ENCODE measurements at regions not wholly inside any gene's neighbourhood (a gene's known extent, or its start where the extent isn't known, plus 50 kb on each side); places are given as distances from the start of the nearest gene placed in this dataset.

DNA sequence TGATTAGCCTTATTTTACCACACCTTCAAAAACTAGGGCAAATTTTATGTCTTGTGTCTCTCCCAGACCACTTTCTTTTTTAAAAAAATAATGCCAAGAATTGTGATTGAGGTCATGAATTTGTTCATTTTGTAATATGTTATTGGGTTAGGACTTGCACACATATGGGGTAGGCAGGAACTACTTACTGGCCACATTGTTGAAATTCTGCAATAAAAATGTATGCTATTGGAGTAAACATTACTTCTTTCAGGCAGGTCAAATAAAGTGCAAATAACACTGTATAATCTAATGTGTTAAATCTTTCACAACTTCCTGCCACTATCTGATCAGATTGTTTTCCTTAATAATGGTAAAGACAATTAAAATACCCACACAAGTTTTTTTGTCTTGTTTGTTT is 166.6 kb upstream of the COL11A1 start (continued):
- TF ChIP-seq BRCA1 (IDR thresholded peaks at IDR 0.05; ENCODE audit: low read depth, low read length) (no peak), TARDBP (IDR thresholded peaks at IDR 0.05; ENCODE audit: borderline replicate concordance) (no peak), CEBPZ (IDR thresholded peaks at IDR 0.05; ENCODE audit: low read depth, low read length) (no peak), MXI1 (IDR thresholded peaks at IDR 0.05; ENCODE audit: low read depth, low read length) (no peak), LARP7 (IDR thresholded peaks at IDR 0.05) (no peak)
- TF ChIP-seq, protein P1, sequence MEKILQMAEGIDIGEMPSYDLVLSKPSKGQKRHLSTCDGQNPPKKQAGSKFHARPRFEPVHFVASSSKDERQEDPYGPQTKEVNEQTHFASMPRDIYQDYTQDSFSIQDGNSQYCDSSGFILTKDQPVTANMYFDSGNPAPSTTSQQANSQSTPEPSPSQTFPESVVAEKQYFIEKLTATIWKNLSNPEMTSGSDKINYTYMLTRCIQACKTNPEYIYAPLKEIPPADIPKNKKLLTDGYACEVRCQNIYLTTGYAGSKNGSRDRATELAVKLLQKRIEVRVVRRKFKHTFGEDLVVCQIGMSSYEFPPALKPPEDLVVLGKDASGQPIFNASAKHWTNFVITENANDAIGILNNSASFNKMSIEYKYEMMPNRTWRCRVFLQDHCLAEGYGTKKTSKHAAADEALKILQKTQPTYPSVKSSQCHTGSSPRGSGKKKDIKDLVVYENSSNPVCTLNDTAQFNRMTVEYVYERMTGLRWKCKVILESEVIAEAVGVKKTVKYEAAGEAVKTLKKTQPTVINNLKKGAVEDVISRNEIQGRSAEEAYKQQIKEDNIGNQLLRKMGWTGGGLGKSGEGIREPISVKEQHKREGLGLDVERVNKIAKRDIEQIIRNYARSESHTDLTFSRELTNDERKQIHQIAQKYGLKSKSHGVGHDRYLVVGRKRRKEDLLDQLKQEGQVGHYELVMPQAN (conservative IDR thresholded peaks at IDR 0.05) = no peak

DNA sequence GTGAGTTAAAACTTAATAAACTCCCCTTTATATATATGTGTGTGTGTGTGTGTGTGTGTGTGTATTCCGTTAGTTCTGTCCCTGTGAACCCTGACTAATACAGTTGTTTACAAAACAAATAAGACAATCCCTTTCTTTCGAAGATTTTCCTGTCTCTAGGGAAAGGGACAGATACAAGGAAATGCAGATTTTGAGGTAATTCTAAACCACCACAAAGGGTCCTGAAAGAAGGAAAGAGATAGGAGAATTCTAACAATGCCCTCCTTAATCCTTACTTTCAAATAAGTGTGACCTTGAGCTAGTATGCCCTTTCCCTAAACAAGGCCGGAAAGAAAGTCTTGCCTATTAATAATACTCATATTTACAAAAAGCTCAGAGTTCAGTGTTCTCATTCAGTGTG is 164.8 kb upstream of the COL11A1 start:
- no peak for ATAC-seq
- SMC1A ChIA-PET (ENCODE audit: uncharacterized antibody, unreplicated experiment) = no interaction called here
- no peak overlapping the region for H3K4me2 ChIP-seq (ENCODE audit: control insufficient read depth, insufficient read depth)
- no peaks in the 10 kb centered on the region for H3K27me3 ChIP-seq (replicated peaks in 1 of 2; ENCODE audit: control insufficient read depth in 2 of 2, insufficient read depth in 2 of 2, low read length in 1 of 2)
- no peak overlapping the region for H3K9ac ChIP-seq (ENCODE audit: control insufficient read depth, insufficient read depth, low read length)
- POLR2A ChIA-PET = no interaction called here
- no peaks in the 10 kb centered on the region for H3K9me3 ChIP-seq (replicated peaks; ENCODE audit: control insufficient read depth, insufficient read depth, low read length)
- BruUV-seq (replicated peaks) = no TSS peak
- no peak overlapping the region for H3K4me3 ChIP-seq
- CTCF ChIA-PET = no interaction called here
- intact Hi-C loops (cut with micrococcal nuclease; ENCODE audit: unreplicated experiment) = no loop called here
- H2AFZ ChIP-seq (ENCODE audit: control insufficient read depth, low read depth, low read length) = no peak overlapping the region
- 16% methylated on average over 3 of the region's 3 CpGs for WGBS (ENCODE audit: insufficient coverage, insufficient replicate concordance, low lambda C conversion rate, missing lambda C conversion rate)
- no peak for DNase-seq (ENCODE audit: low read depth, low spot score)
- H3K36me3 ChIP-seq (ENCODE audit: control insufficient read depth in 2 of 2, insufficient read depth in 2 of 2, low read length in 1 of 2) = no peaks in the 10 kb centered on the region
- no peak for FAIRE-seq
- no peaks in the 10 kb centered on the region for H3K79me2 ChIP-seq (ENCODE audit: control insufficient read depth, insufficient read depth, low read length)
- RAD21 ChIA-PET (ENCODE audit: unreplicated experiment) = no interaction called here
- no peaks in the 10 kb centered on the region for H4K20me1 ChIP-seq (ENCODE audit: control insufficient read depth, insufficient read depth)
- in situ Hi-C loops (cut with MboI) = no loop called here
- H3K4me1 ChIP-seq (ENCODE audit: control insufficient read depth, insufficient read depth, low read length) = no peaks in the 10 kb centered on the region
- H3K27ac ChIP-seq (ENCODE audit: control insufficient read depth, insufficient read depth) = no peak overlapping the region
- no peak for TF ChIP-seq BMI1 (IDR thresholded peaks at IDR 0.05; ENCODE audit: borderline replicate concordance)
- TF ChIP-seq BCL11A (IDR thresholded peaks at IDR 0.05; ENCODE audit: low read depth, low read length) = no peak
- no peak for TF ChIP-seq IKZF1 (conservative IDR thresholded peaks at IDR 0.05)
- TF ChIP-seq KLF5 (IDR thresholded peaks at IDR 0.05; ENCODE audit: partially characterized antibody) = no peak
- no peak for TF ChIP-seq E2F8 (IDR thresholded peaks at IDR 0.05; ENCODE audit: low read depth, partially characterized antibody)
- no peak for TF ChIP-seq GATAD2B (conservative IDR thresholded peaks at IDR 0.05; ENCODE audit: low read depth)
- TF ChIP-seq CHD1 (IDR thresholded peaks at IDR 0.05; ENCODE audit: low read depth, low read length) = no peak
- TF ChIP-seq, protein P1 (conservative IDR thresholded peaks at IDR 0.05) = no peak
- no peak for TF ChIP-seq EGR1 (IDR thresholded peaks at IDR 0.05; ENCODE audit: borderline replicate concordance in 1 of 2, low read depth in 2 of 2, low read length in 2 of 2)
